Transverse colon (tissue), 4 donors: ENCODE measurements at regions not wholly inside any gene's neighbourhood (a gene's known extent, or its start where the extent isn't known, plus 50 kb on each side); places are given as distances from the start of the nearest gene placed in this dataset.
A peak's percentile ranks its signal among the peaks of the same experiment; 100 is the strongest.
"Not testable (repeated sequence)": the region's sequence is repeated elsewhere in the genome, so short reads cannot be mapped to it uniquely, and the experiment has no call there.

Source experiments
- DNase-seq: peaks from one replicate; pipeline ENCODE4 v3.0.0-alpha.2; 2019
- H3K27ac ChIP-seq, 4 donors: fragments of 200-600 bp; sonication (generic); 2 replicates each; pipeline ENCODE4 v1.5.1; 2016 to 2018; ENCODE audit warnings: inconsistent platforms in 4 of 4
- H3K27me3 ChIP-seq: fragments of 200-600 bp; sonication (generic); 2 replicates; pipeline ENCODE4 v1.5.1; 2017; ENCODE audit warnings: inconsistent platforms
- H3K36me3 ChIP-seq, 4 donors: fragments of 200-600 bp; sonication (generic); 2 replicates each; pipeline ENCODE4 v1.5.1; 2017 to 2019; ENCODE audit warnings: inconsistent platforms in 4 of 4
- H3K4me1 ChIP-seq, 4 donors: fragments of 200-600 bp; sonication (generic); 2 replicates each; pipeline ENCODE4 v1.5.1; 2017 to 2020; ENCODE audit warnings: inconsistent platforms in 4 of 4
- H3K4me3 ChIP-seq, 4 donors: fragments of 200-600 bp; sonication (generic); 1 replicate in 1 of 4; 2 replicates in 3 of 4; pipeline versions ENCODE4 v1.5.1 to v1.6.1; 2017 to 2019; ENCODE audit warnings: inconsistent platforms in 4 of 4
- H3K9me3 ChIP-seq, 2 donors: fragments of 200-600 bp; sonication (generic); 2 replicates each; pipeline ENCODE4 v1.5.1; 2017 to 2019; ENCODE audit warnings: inconsistent platforms in 2 of 2
- EP300 ChIP-seq: sonication (generic); formaldehyde crosslinking; IDR thresholded peaks from one replicate; pipeline ENCODE4 v1.6.1; 2017; ENCODE audit warnings: antibody characterized with exemption, low read depth
- POLR2A ChIP-seq: fragments of 450-650 bp; IDR thresholded peaks from one replicate; pipeline ENCODE4 v1.6.1; 2016; ENCODE audit warnings: antibody characterized with exemption, mild to moderate bottlenecking, moderate library complexity
- POLR2AphosphoS5 ChIP-seq, 3 donors: sonication (generic); formaldehyde crosslinking; IDR thresholded peaks; one replicate each; pipeline ENCODE4 v1.6.1; 2016; ENCODE audit warnings: antibody characterized with exemption in 3 of 3
- WGBS, 2 donors: methylation state at CpG; one replicate each; pipeline ENCODE4 v1.1.5; 2018; ENCODE audit warnings: low coverage in 1 of 2; 5-methylcytosine and 5-hydroxymethylcytosine counted together
- in situ Hi-C, 4 donors: fragments of 200-750 bp; cut with MboI; loops; one replicate each; pipeline versions ENCODE4 v1.15.0 to v1.15.1; 2017; ENCODE audit warnings: low sequenced_read_pairs in 3 of 4, low pct_ligation_motif_present in 1 of 4, low pct_unique_long_range_greater_than_20kb in 1 of 4
- intact Hi-C: fragments of 100-400 bp; cut with DNase I; formaldehyde crosslinking; loops from one replicate; pipeline ENCODE4 v1.15.1; 2023; ENCODE audit warnings: low total_unique reads
- TF ChIP-seq, protein P1 (sequence below), 5 experiments: fragments of 200-600 bp in 3 of 5; fragments of 450-650 bp in 2 of 5; sonication (generic) in 3 of 5; IDR thresholded peaks; 1 replicate in 2 of 5; 2 replicates in 3 of 5; pipeline ENCODE4 v1.5.1; 2016 to 2017; ENCODE audit warnings: antibody characterized with exemption in 5 of 5, inconsistent platforms in 3 of 5, mild to moderate bottlenecking in 2 of 5, moderate library complexity in 1 of 5

DNA sequence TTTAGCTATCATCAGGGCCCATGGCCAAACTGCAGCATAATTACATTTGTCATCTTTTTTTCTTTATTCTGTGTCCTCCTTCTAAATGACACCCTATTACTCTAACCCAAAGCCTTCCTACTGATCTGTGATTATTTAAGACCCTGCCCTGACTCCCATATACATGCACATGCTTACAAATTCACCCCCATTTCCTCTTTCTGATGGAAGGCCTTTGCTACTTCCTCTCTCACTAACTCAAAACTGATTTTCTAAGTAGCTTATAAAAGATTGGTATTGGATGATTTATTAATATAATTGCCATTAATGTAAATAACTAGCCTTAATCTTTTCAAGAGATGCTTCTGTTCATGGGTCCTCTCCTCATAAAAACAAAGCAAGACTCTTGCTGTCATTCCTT lies 179.2 kb downstream of the EDEM1 start:
- intact Hi-C loops = no loop called here

DNA sequence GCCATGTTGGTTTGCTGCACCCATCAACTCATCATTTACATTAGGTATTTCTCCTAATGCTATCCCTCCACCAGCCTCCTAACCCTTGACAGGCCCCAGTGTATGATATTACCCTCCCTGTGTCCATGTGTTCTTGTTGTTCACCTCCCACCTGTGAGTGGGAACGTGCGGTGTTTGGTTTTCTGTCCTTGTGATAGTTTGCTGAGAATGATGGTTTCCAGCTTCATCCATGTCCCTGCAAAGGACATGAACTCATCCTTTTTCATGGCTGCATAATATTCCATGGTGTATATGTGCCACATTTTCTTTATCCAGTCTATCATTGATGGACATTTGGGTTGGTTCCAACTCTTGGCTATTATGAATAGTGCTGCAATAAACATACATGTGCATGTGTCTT lies 184.0 kb downstream of the EDEM1 start:
- H3K4me3 ChIP-seq, in situ Hi-C loops, H3K27ac ChIP-seq, H3K36me3 ChIP-seq, DNase-seq, intact Hi-C loops, H3K4me1 ChIP-seq, H3K9me3 ChIP-seq, H3K27me3 ChIP-seq: not testable (repeated sequence)
- 90 to 97% methylated on average over 2 of the region's 2 CpGs for WGBS, 2 donors

More for the DNA sequence above, 179.2 kb downstream of the EDEM1 start:
- Histone ChIP-seq H3K27me3 (no peaks in the 10 kb centered on the region), H3K4me3 (no peak overlapping the region), H3K4me1 (no peaks in the 10 kb centered on the region), H3K36me3 (no peaks in the 10 kb centered on the region), H3K9me3 (no peaks in the 10 kb centered on the region), H3K27ac (no peak overlapping the region)
- in situ Hi-C loops = no loop called here
- DNase-seq = no peak
- TF ChIP-seq, protein P1, sequence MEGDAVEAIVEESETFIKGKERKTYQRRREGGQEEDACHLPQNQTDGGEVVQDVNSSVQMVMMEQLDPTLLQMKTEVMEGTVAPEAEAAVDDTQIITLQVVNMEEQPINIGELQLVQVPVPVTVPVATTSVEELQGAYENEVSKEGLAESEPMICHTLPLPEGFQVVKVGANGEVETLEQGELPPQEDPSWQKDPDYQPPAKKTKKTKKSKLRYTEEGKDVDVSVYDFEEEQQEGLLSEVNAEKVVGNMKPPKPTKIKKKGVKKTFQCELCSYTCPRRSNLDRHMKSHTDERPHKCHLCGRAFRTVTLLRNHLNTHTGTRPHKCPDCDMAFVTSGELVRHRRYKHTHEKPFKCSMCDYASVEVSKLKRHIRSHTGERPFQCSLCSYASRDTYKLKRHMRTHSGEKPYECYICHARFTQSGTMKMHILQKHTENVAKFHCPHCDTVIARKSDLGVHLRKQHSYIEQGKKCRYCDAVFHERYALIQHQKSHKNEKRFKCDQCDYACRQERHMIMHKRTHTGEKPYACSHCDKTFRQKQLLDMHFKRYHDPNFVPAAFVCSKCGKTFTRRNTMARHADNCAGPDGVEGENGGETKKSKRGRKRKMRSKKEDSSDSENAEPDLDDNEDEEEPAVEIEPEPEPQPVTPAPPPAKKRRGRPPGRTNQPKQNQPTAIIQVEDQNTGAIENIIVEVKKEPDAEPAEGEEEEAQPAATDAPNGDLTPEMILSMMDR (IDR thresholded peaks at IDR 0.05) = no peak
- no peak for TF ChIP-seq POLR2AphosphoS5 (IDR thresholded peaks at IDR 0.05)

DNA sequence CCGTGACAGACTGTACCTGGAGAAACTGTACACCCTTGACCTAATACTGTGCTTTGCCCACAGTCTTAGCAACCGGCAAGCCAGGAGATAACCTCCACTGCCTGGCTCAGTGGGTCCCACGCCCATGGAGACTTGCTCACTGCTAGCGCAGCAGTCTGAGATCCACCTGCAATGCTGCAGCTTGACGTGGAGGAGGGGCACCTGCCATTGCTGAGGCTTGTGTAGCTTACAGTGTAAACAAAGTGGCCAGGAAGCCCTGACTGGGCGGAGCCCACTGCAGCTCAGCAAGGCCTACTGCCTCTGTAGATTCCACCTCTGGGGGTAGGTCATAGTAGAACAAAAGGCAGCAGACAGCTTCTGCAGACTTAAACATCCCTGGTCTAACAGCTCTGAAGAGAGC lies 189.3 kb downstream of the EDEM1 start:
- Histone ChIP-seq H3K27me3 (no peaks in the 10 kb centered on the region), H3K4me1 (no peaks in the 10 kb centered on the region), H3K36me3 (no peaks in the 10 kb centered on the region), H3K9me3 (no peaks in the 10 kb centered on the region), H3K4me3 (no peak overlapping the region), H3K27ac (no peak overlapping the region)
- WGBS, 2 donors = 56% methylated on average over 5 of the region's 6 CpGs; no CpG with 5 or more reads in 1 of the 2 donors
- intact Hi-C loops (no loop called here), in situ Hi-C loops (no loop called here)
- TF ChIP-seq POLR2A (no peak), POLR2AphosphoS5 (IDR thresholded peaks at IDR 0.05) (no peak), EP300 (no peak)
- TF ChIP-seq, protein P1 (IDR thresholded peaks at IDR 0.05) = no peak
- peak; percentile 37 for DNase-seq

DNA sequence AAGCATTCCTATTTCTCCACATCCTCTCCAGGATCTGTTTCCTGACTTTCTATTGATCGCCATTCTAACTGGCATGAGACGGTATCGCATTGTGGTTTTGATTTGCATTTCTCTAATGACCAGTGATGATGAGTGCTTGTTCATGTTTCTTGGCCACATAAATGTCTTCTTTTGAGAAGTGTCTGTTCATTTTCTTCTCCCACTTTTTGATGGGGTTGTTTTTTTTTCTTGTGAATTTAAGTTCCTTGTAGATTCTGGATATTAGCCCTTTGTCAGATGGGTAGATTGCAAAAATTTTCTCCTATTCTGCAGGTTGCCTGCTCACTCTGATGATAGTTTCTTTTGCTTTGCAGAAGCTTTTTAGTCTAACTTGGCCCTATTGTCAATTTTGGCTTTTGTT lies 191.8 kb downstream of the EDEM1 start:
- H3K4me1 ChIP-seq, intact Hi-C loops, H3K36me3 ChIP-seq, H3K9me3 ChIP-seq, H3K27me3 ChIP-seq, H3K4me3 ChIP-seq, DNase-seq, H3K27ac ChIP-seq, in situ Hi-C loops: not testable (repeated sequence)
- 95 to 97% methylated on average over 3 of the region's 3 CpGs for WGBS, 2 donors

DNA sequence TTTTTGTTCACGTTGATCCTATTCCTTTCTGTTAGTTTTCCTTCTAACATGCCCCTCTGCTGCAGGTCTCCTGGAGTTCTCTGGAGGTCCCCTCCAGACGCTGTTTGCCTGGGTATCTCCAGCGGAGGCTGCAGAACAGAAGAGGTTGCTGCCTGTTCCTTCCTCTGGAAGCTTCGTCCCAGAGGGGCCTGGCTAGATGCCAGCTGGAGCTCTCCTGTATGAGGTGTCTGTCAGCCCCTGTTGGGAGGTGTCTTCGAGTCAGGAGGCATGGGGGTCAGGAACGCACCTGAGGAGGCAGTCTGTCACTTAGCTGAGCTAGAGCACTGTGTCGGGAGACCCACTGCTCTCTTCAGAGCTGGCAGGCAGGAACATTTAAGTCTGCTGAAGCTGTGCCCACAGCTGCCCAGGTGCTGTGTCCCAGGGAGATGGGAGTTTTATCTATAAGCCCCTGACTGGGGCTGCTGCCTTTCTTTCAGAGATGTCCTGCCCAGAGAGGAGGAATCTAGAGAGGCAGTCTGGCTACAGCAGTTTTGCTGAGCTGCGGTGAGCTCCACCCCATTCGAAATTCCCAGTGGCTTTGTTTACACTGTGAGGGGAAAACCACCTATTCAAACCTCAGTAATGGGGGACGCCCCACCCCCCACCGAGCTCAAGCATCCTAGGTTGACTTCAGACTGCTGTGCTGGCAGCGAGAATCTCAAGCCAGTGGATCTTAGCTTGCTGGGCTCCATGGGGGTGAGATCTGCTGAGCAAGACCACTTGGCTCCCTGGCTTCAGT lies 196.2 kb downstream of the EDEM1 start:
- H3K36me3 ChIP-seq, H3K27ac ChIP-seq, DNase-seq, in situ Hi-C loops, H3K4me1 ChIP-seq, H3K9me3 ChIP-seq, intact Hi-C loops, H3K4me3 ChIP-seq, H3K27me3 ChIP-seq: not testable (repeated sequence)
- WGBS, 2 donors = 78% methylated on average over 12 of the region's 12 CpGs; no CpG with 5 or more reads in 1 of the 2 donors
